GM19372 (cell line): ENCODE measurements at regions not wholly inside any gene's neighbourhood (a gene's known extent, or its start where the extent isn't known, plus 50 kb on each side); places are given as distances from the start of the nearest gene placed in this dataset.
"Not testable (repeated sequence)": the region's sequence is repeated elsewhere in the genome, so short reads cannot be mapped to it uniquely, and the experiment has no call there.

Experiments
- ATAC-seq: cut with Tn5 transposase; IDR thresholded peaks from one replicate; pipeline ENCODE4 v1.9.1; 2021; ENCODE audit warnings: mild to moderate bottlenecking, low read depth, moderate library complexity; ENCODE audit not compliant: unreplicated experiment

- ATAC-seq, result no peak
Observed at GRCh38 chr12:115815924-115816323, 461.6 kb downstream of the MED13L start.

GRCh38 chr12:115813256-115813655 is 464.2 kb downstream of the MED13L start:
- no peak for ATAC-seq

- ATAC-seq, result no peak
Observed at GRCh38 chr12:115811929-115812328, 465.6 kb downstream of the MED13L start.

GRCh38 chr12:115811045-115811444 is 466.4 kb downstream of the MED13L start:
- no peak for ATAC-seq

GRCh38 chr12:115810122-115810901 is 467.2 kb downstream of the MED13L start:
- ATAC-seq, result no peak

- no peak for ATAC-seq
Observed at GRCh38 chr12:115806000-115806399, 471.5 kb downstream of the MED13L start.

- no peak for ATAC-seq
Observed at GRCh38 chr12:115802767-115803166, 474.7 kb downstream of the MED13L start.

- no peak for ATAC-seq
Observed at GRCh38 chr12:115801871-115802270, 475.6 kb downstream of the MED13L start.

GRCh38 chr12:115799610-115800009 is 477.9 kb downstream of the MED13L start:
- no peak for ATAC-seq

- no peak for ATAC-seq
Observed at GRCh38 chr12:115798309-115798917, 479.1 kb downstream of the MED13L start.

GRCh38 chr12:115794659-115795081 is 482.8 kb downstream of the MED13L start:
- ATAC-seq, result no peak

- no peak for ATAC-seq
Observed at GRCh38 chr12:115791331-115791730, 486.2 kb downstream of the MED13L start.

- ATAC-seq, result no peak
Observed at GRCh38 chr12:115790526-115790925, 487.0 kb downstream of the MED13L start.

- ATAC-seq, result not testable (repeated sequence)
Observed at GRCh38 chr12:115786490-115786889, 491.0 kb downstream of the MED13L start.

- ATAC-seq, result no peak
Observed at GRCh38 chr12:115785548-115785947, 491.9 kb downstream of the MED13L start.

GRCh38 chr12:115776399-115776798 is 501.1 kb downstream of the MED13L start:
- ATAC-seq, result no peak

- ATAC-seq, result no peak
Observed at GRCh38 chr12:115774148-115774895, 503.2 kb downstream of the MED13L start.

- ATAC-seq, result no peak
Observed at GRCh38 chr12:115771601-115772000, 505.9 kb downstream of the MED13L start.

GRCh38 chr12:115771065-115771464 is 506.4 kb downstream of the MED13L start:
- ATAC-seq, result no peak

GRCh38 chr12:115770643-115771042 is 506.9 kb downstream of the MED13L start:
- ATAC-seq, result no peak

- no peak for ATAC-seq
Observed at GRCh38 chr12:115767916-115768315, 509.6 kb downstream of the MED13L start.
